GM19463 (cell line): ENCODE measurements at regions not wholly inside any gene's neighbourhood (a gene's known extent, or its start where the extent isn't known, plus 50 kb on each side); places are given as distances from the start of the nearest gene placed in this dataset.
"Not testable (repeated sequence)": the region's sequence is repeated elsewhere in the genome, so short reads cannot be mapped to it uniquely, and the experiment has no call there.

Source experiments
- ATAC-seq: cut with Tn5 transposase; IDR thresholded peaks from one replicate; pipeline ENCODE4 v1.9.1; 2021; ENCODE audit warnings: mild to moderate bottlenecking, moderate library complexity; ENCODE audit not compliant: unreplicated experiment

GRCh38 chr3:171979081-171979480, 60.3 kb upstream of the FNDC3B start:
- ATAC-seq = no peak

- ATAC-seq = peak; percentile 59
These were observed 58.7 kb upstream of the FNDC3B start for GRCh38 chr3:171980578-171981270.

GRCh38 chr3:171981271-171981605, 58.1 kb upstream of the FNDC3B start:
- no peak for ATAC-seq

GRCh38 chr3:171982828-171983227, 56.5 kb upstream of the FNDC3B start:
- ATAC-seq = no peak

- not testable (repeated sequence) for ATAC-seq
These were observed 55.7 kb upstream of the FNDC3B start for GRCh38 chr3:171983685-171984084.

- ATAC-seq = no peak
These were observed 54.5 kb upstream of the FNDC3B start for GRCh38 chr3:171984883-171985282.

GRCh38 chr3:171986176-171986575, 53.2 kb upstream of the FNDC3B start:
- no peak for ATAC-seq

- no peak for ATAC-seq
These were observed 52.4 kb upstream of the FNDC3B start for GRCh38 chr3:171986757-171987518.
